Mesendoderm (in vitro differentiated cells): ENCODE measurements at regions not wholly inside any gene's neighbourhood (a gene's known extent, or its start where the extent isn't known, plus 50 kb on each side); places are given as distances from the start of the nearest gene placed in this dataset.
A peak's percentile ranks its signal among the peaks of the same experiment; 100 is the strongest.
"Not testable (repeated sequence)": the region's sequence is repeated elsewhere in the genome, so short reads cannot be mapped to it uniquely, and the experiment has no call there.

Source experiments
- DNase-seq: peaks from one replicate; pipeline ENCODE4 v3.0.0; 2013
- H2AK5ac ChIP-seq: 2 replicates; pipeline ENCODE4 v1.6.1; 2013; ENCODE audit warnings: low read length, inconsistent platforms
- H2BK120ac ChIP-seq: 2 replicates; pipeline ENCODE4 v1.6.1; 2013; ENCODE audit warnings: low read depth, mild to moderate bottlenecking, low read length, moderate library complexity, mixed read lengths
- H2BK15ac ChIP-seq: replicated peaks from 2 replicates; pipeline ENCODE4 v1.6.1; 2013; ENCODE audit warnings: low read depth, mild to moderate bottlenecking, moderate library complexity
- H2BK5ac ChIP-seq: 2 replicates; pipeline ENCODE4 v1.6.1; 2013; ENCODE audit warnings: low read length, inconsistent platforms
- H3K18ac ChIP-seq: 2 replicates; pipeline ENCODE4 v1.6.1; 2013; ENCODE audit warnings: mild to moderate bottlenecking, low read length, mixed read lengths
- H3K23ac ChIP-seq: one replicate; pipeline ENCODE4 v1.6.1; 2013; ENCODE audit warnings: low read length
- H3K27ac ChIP-seq: 2 replicates; pipeline ENCODE4 v1.5.1; 2013; ENCODE audit warnings: low read depth, mild to moderate bottlenecking, inconsistent platforms, low read length, moderate library complexity
- H3K27me3 ChIP-seq: 2 replicates; pipeline ENCODE4 v1.6.1; 2013; ENCODE audit warnings: low read length, control low read depth, mild to moderate bottlenecking, inconsistent platforms; ENCODE audit not compliant: insufficient read depth, poor library complexity
- H3K36me3 ChIP-seq: 2 replicates; pipeline ENCODE4 v1.6.1; 2013; ENCODE audit warnings: low read length, inconsistent platforms; ENCODE audit not compliant: control insufficient read depth, insufficient read depth
- H3K4ac ChIP-seq: one replicate; pipeline ENCODE4 v1.6.1; 2013; ENCODE audit warnings: low read depth, mild to moderate bottlenecking, low read length, moderate library complexity
- H3K4me1 ChIP-seq: 2 replicates; pipeline ENCODE4 v1.6.1; 2013; ENCODE audit warnings: low read depth, low read length, inconsistent platforms; ENCODE audit not compliant: control insufficient read depth
- H3K4me2 ChIP-seq: 2 replicates; pipeline ENCODE4 v1.6.1; 2013; ENCODE audit warnings: low read length
- H3K4me3 ChIP-seq: 2 replicates; pipeline ENCODE4 v1.5.1; 2013; ENCODE audit warnings: mild to moderate bottlenecking, low read length
- H3K56ac ChIP-seq: one replicate; pipeline ENCODE4 v1.6.1; 2013; ENCODE audit warnings: low read length
- H3K79me1 ChIP-seq: 2 replicates; pipeline ENCODE4 v1.6.1; 2013; ENCODE audit warnings: low read length, inconsistent platforms
- H3K79me2 ChIP-seq: 2 replicates; pipeline ENCODE4 v1.6.1; 2013; ENCODE audit warnings: mild to moderate bottlenecking, low read length; ENCODE audit not compliant: control insufficient read depth, insufficient read depth
- H3K9ac ChIP-seq: 2 replicates; pipeline ENCODE4 v1.6.1; 2013; ENCODE audit warnings: low read length, inconsistent platforms
- H4K5ac ChIP-seq: one replicate; pipeline ENCODE4 v1.6.1; 2013; ENCODE audit warnings: low read length
- H4K8ac ChIP-seq: one replicate; pipeline ENCODE4 v1.6.1; 2013; ENCODE audit warnings: low read depth, mild to moderate bottlenecking, control low read depth, low read length, moderate library complexity
- WGBS: extraction: QIAGEN DNeasy Blood & Tissue Kit; methylation state at CpG from one replicate; pipeline ENCODE4 v1.1.7; 2013; ENCODE audit warnings: low lambda C conversion rate, missing lambda C conversion rate; ENCODE audit not compliant: insufficient coverage; ENCODE audit errors: extremely low coverage; 5-methylcytosine and 5-hydroxymethylcytosine counted together

- Histone ChIP-seq H4K8ac (no peak overlapping the region), H4K5ac (no peak overlapping the region), H3K27me3 (no peaks in the 10 kb centered on the region), H2BK120ac (no peak overlapping the region), H3K4me2 (no peak overlapping the region), H3K79me1 (no peaks in the 10 kb centered on the region), H3K4me1 (no peaks in the 10 kb centered on the region), H3K18ac (no peak overlapping the region), H3K27ac (no peak overlapping the region), H3K23ac (no peak overlapping the region), H2BK5ac (no peak overlapping the region), H2BK15ac (no peak overlapping the region), H3K4ac (no peak overlapping the region), H3K9ac (no peak overlapping the region), H3K56ac (no peak overlapping the region), H3K4me3 (no peak overlapping the region), H2AK5ac (no peak overlapping the region), H3K36me3 (no peaks in the 10 kb centered on the region), H3K79me2 (no peaks in the 10 kb centered on the region)
- no peak for DNase-seq
Observed at GRCh38 chr9:107770716-107771115, 281.1 kb upstream of the KLF4 start.

- Histone ChIP-seq H3K56ac (no peak overlapping the region), H3K79me2 (no peaks in the 10 kb centered on the region), H3K4me3 (no peak overlapping the region), H3K4ac (no peak overlapping the region), H2BK120ac (no peak overlapping the region), H3K4me1 (no peaks in the 10 kb centered on the region), H3K4me2 (no peak overlapping the region), H4K8ac (no peak overlapping the region), H3K9ac (no peak overlapping the region), H4K5ac (no peak overlapping the region), H3K27ac (no peak overlapping the region), H3K27me3 (no peaks in the 10 kb centered on the region), H3K79me1 (no peaks in the 10 kb centered on the region), H3K18ac (no peak overlapping the region), H2BK5ac (no peak overlapping the region), H3K23ac (no peak overlapping the region), H3K36me3 (no peaks in the 10 kb centered on the region), H2AK5ac (no peak overlapping the region), H2BK15ac (no peak overlapping the region)
- no CpG with 5 or more reads among the region's 9 CpGs for WGBS
- peak; percentile 17 for DNase-seq
Observed at GRCh38 chr9:107768224-107768623, 278.7 kb upstream of the KLF4 start.

GRCh38 chr9:107767711-107768110 lies 278.1 kb upstream of the KLF4 start:
- H3K27ac ChIP-seq = no peak overlapping the region
- no peak overlapping the region for H4K8ac ChIP-seq
- H3K56ac ChIP-seq = no peak overlapping the region
- H3K4me3 ChIP-seq = no peak overlapping the region
- no peak for DNase-seq
- H3K9ac ChIP-seq = no peak overlapping the region
- no peak overlapping the region for H2BK120ac ChIP-seq
- H3K27me3 ChIP-seq = no peaks in the 10 kb centered on the region
- no peaks in the 10 kb centered on the region for H3K4me1 ChIP-seq
- WGBS = no CpG with 5 or more reads among the region's 4 CpGs
- no peak overlapping the region for H3K18ac ChIP-seq
- no peaks in the 10 kb centered on the region for H3K79me2 ChIP-seq
- no peak overlapping the region for H3K4me2 ChIP-seq
- H2AK5ac ChIP-seq = no peak overlapping the region
- H2BK5ac ChIP-seq = no peak overlapping the region
- H4K5ac ChIP-seq = no peak overlapping the region
- no peaks in the 10 kb centered on the region for H3K36me3 ChIP-seq
- H3K79me1 ChIP-seq = no peaks in the 10 kb centered on the region
- no peak overlapping the region for H3K23ac ChIP-seq
- H2BK15ac ChIP-seq = no peak overlapping the region
- no peak overlapping the region for H3K4ac ChIP-seq

- H4K5ac ChIP-seq, H4K8ac ChIP-seq, H3K27ac ChIP-seq, H3K27me3 ChIP-seq, H2BK15ac ChIP-seq, H3K4me3 ChIP-seq, H3K18ac ChIP-seq, H3K4ac ChIP-seq, H3K4me2 ChIP-seq, DNase-seq, H2AK5ac ChIP-seq, H2BK120ac ChIP-seq, H3K79me2 ChIP-seq, H3K9ac ChIP-seq, H3K23ac ChIP-seq, H3K4me1 ChIP-seq, H3K56ac ChIP-seq, H3K79me1 ChIP-seq, H2BK5ac ChIP-seq, H3K36me3 ChIP-seq: not testable (repeated sequence)
- no CpG with 5 or more reads among the region's 2 CpGs for WGBS
Observed at GRCh38 chr9:107763469-107763868, 273.9 kb upstream of the KLF4 start.

- no peak overlapping the region for H4K8ac ChIP-seq
- no peaks in the 10 kb centered on the region for H3K36me3 ChIP-seq
- H2BK15ac ChIP-seq = no peak overlapping the region
- H2BK120ac ChIP-seq = no peak overlapping the region
- H2BK5ac ChIP-seq = no peak overlapping the region
- no peaks in the 10 kb centered on the region for H3K79me2 ChIP-seq
- DNase-seq = no peak
- no peaks in the 10 kb centered on the region for H3K27me3 ChIP-seq
- H3K9ac ChIP-seq = no peak overlapping the region
- no peak overlapping the region for H4K5ac ChIP-seq
- no peak overlapping the region for H3K4ac ChIP-seq
- H3K4me3 ChIP-seq = no peak overlapping the region
- H3K56ac ChIP-seq = no peak overlapping the region
- H3K4me1 ChIP-seq = no peaks in the 10 kb centered on the region
- H2AK5ac ChIP-seq = no peak overlapping the region
- H3K23ac ChIP-seq = no peak overlapping the region
- no peak overlapping the region for H3K18ac ChIP-seq
- H3K79me1 ChIP-seq = no peaks in the 10 kb centered on the region
- H3K27ac ChIP-seq = no peak overlapping the region
- no CpG with 5 or more reads among the region's 2 CpGs for WGBS
- H3K4me2 ChIP-seq = no peak overlapping the region
Observed at GRCh38 chr9:107761307-107761706, 271.7 kb upstream of the KLF4 start.

- H3K27ac ChIP-seq = no peak overlapping the region
- H4K8ac ChIP-seq = no peak overlapping the region
- H3K4me2 ChIP-seq = no peak overlapping the region
- no peaks in the 10 kb centered on the region for H3K79me2 ChIP-seq
- no peak overlapping the region for H4K5ac ChIP-seq
- no peaks in the 10 kb centered on the region for H3K36me3 ChIP-seq
- H3K23ac ChIP-seq = no peak overlapping the region
- no peaks in the 10 kb centered on the region for H3K79me1 ChIP-seq
- H2BK5ac ChIP-seq = no peak overlapping the region
- WGBS = no CpG with 5 or more reads among the region's 12 CpGs
- no peak overlapping the region for H3K4ac ChIP-seq
- H2BK15ac ChIP-seq = no peak overlapping the region
- H2AK5ac ChIP-seq = no peak overlapping the region
- no peaks in the 10 kb centered on the region for H3K4me1 ChIP-seq
- no peak overlapping the region for H2BK120ac ChIP-seq
- H3K4me3 ChIP-seq = no peak overlapping the region
- no peak overlapping the region for H3K9ac ChIP-seq
- DNase-seq = no peak
- no peak overlapping the region for H3K56ac ChIP-seq
- H3K18ac ChIP-seq = no peak overlapping the region
- H3K27me3 ChIP-seq = no peaks in the 10 kb centered on the region
Observed at GRCh38 chr9:107760469-107761242, 271.1 kb upstream of the KLF4 start.
